GM12878 (cell line): ENCODE measurements at regions not wholly inside any gene's neighbourhood (a gene's known extent, or its start where the extent isn't known, plus 50 kb on each side); places are given as distances from the start of the nearest gene placed in this dataset.

ENCODE experiments used
- ATAC-seq: fragments of 200-7000 bp; cut with Tn5 transposase; 3 replicates; pipeline ENCODE4 v1.9.1; 2020; ENCODE audit warnings: mild to moderate bottlenecking, moderate library complexity
- BruUV-seq: library from RNA; stranded (reverse); fragments of 400-500 nt; replicated peaks from 2 replicates; lab custom pipeline; 2021; lab: Mats Ljungman, UMichigan
- CTCF ChIA-PET: fragments of 300-600 bp; sonication (Branson Sonifier 250); formaldehyde crosslinking; extraction: SDS; loops from one replicate; lab custom pipeline; 2021; ENCODE audit warnings: inconsistent platforms; lab: Yijun Ruan, JAX
- POLR2A ChIA-PET: fragments of 350-600 bp; formaldehyde crosslinking; extraction: SDS; loops from one replicate; lab custom pipeline; 2021; ENCODE audit warnings: inconsistent platforms; lab: Charles Lee
- RAD21 ChIA-PET: fragments of 300-600 bp; sonication (Branson Sonifier 250); formaldehyde crosslinking; loops from one replicate; lab custom pipeline; 2023; ENCODE audit warnings: antibody characterized with exemption; ENCODE audit not compliant: unreplicated experiment; lab: Charles Lee
- SMC1A ChIA-PET: fragments of 300-600 bp; sonication (Branson Sonifier 250); formaldehyde crosslinking; loops from one replicate; lab custom pipeline; 2023; ENCODE audit not compliant: unreplicated experiment, uncharacterized antibody; lab: Charles Lee
- DNase-seq: peaks from one replicate; pipeline ENCODE4 v3.0.0-alpha.2; 2011; ENCODE audit warnings: low read depth, low spot score
- FAIRE-seq: peaks from 3 replicates; lab custom pipeline; 2011; peaks lifted over from hg19 to GRCh38; lab: Jason Lieb, UNC
- H2AFZ ChIP-seq: 2 replicates; pipeline ENCODE4 v1.6.0; 2011; ENCODE audit warnings: low read depth, low read length, control low read depth; ENCODE audit not compliant: control insufficient read depth
- H3K27ac ChIP-seq: 2 replicates; pipeline ENCODE4 v1.5.1; 2011; ENCODE audit warnings: control low read depth; ENCODE audit not compliant: control insufficient read depth, insufficient read depth
- H3K27me3 ChIP-seq, 2 experiments: replicated peaks in 1 of 2; 2 replicates each; pipeline versions ENCODE4 v1.6.0 to v1.6.1; 2011; ENCODE audit warnings: low read length in 1 of 2; ENCODE audit not compliant: control insufficient read depth in 2 of 2, insufficient read depth in 2 of 2
- H3K36me3 ChIP-seq, 2 experiments: 2 replicates each; pipeline ENCODE4 v1.5.1; 2011; ENCODE audit warnings: low read length in 1 of 2; ENCODE audit not compliant: control insufficient read depth in 2 of 2, insufficient read depth in 2 of 2
- H3K4me1 ChIP-seq: 2 replicates; pipeline ENCODE4 v1.6.1; 2011; ENCODE audit warnings: mild to moderate bottlenecking, low read length, moderate library complexity, mixed read lengths; ENCODE audit not compliant: control insufficient read depth, insufficient read depth
- H3K4me2 ChIP-seq: 2 replicates; pipeline ENCODE4 v1.6.0; 2011; ENCODE audit warnings: control low read depth; ENCODE audit not compliant: control insufficient read depth, insufficient read depth
- H3K4me3 ChIP-seq: fragments of 200-600 bp; sonication (generic); 2 replicates; pipeline ENCODE4 v1.5.1; 2016
- H3K79me2 ChIP-seq: 2 replicates; pipeline ENCODE4 v1.6.0; 2011; ENCODE audit warnings: low read length; ENCODE audit not compliant: control insufficient read depth, insufficient read depth
- H3K9ac ChIP-seq: 2 replicates; pipeline ENCODE4 v1.8.0; 2011; ENCODE audit warnings: low read length, control low read depth, mixed read lengths; ENCODE audit not compliant: control insufficient read depth, insufficient read depth
- H3K9me3 ChIP-seq: replicated peaks from 3 replicates; pipeline ENCODE4 v1.5.1; 2011; ENCODE audit warnings: mild to moderate bottlenecking, low read length; ENCODE audit not compliant: control insufficient read depth, insufficient read depth
- H4K20me1 ChIP-seq: 2 replicates; pipeline ENCODE4 v1.6.0; 2011; ENCODE audit not compliant: control insufficient read depth, insufficient read depth
- EGR1 ChIP-seq, 2 experiments: IDR thresholded peaks; 1 replicate in 1 of 2; 2 replicates in 1 of 2; pipeline ENCODE4 v1.6.1; 2011 to 2012; ENCODE audit warnings: low read depth in 2 of 2, low read length in 2 of 2, borderline replicate concordance in 1 of 2, mild to moderate bottlenecking in 1 of 2, moderate library complexity in 1 of 2
- ESRRA ChIP-seq: IDR thresholded peaks from 2 replicates; pipeline ENCODE4 v1.6.1; 2012; ENCODE audit warnings: mild to moderate bottlenecking, low read length, improper control_type of control experiment
- HDGF ChIP-seq: fragments of 450-650 bp; IDR thresholded peaks from 2 replicates; pipeline ENCODE4 v1.6.1; 2016; ENCODE audit warnings: antibody characterized with exemption
- MTA3 ChIP-seq: IDR thresholded peaks from 2 replicates; pipeline ENCODE4 v1.6.1; 2012; ENCODE audit warnings: low read length, inconsistent platforms, borderline replicate concordance
- NFIC ChIP-seq: IDR thresholded peaks from 2 replicates; pipeline ENCODE4 v1.6.1; 2012; ENCODE audit warnings: low read depth, mild to moderate bottlenecking, inconsistent platforms, low read length, moderate library complexity
- NFYB ChIP-seq: IDR thresholded peaks from 2 replicates; pipeline ENCODE4 v1.6.1; 2011; ENCODE audit warnings: low read depth, mild to moderate bottlenecking, low read length, improper control_type of control experiment, moderate library complexity; ENCODE audit not compliant: insufficient read depth
- NRF1 ChIP-seq: conservative IDR thresholded peaks from 2 replicates; pipeline ENCODE4 v1.6.1; 2011; ENCODE audit warnings: mild to moderate bottlenecking, low read depth, low read length, improper control_type of control experiment
- RFX5 ChIP-seq: IDR thresholded peaks from 2 replicates; pipeline ENCODE4 v1.6.1; 2011; ENCODE audit warnings: low read depth, low read length, improper control_type of control experiment
- RUNX3 ChIP-seq: IDR thresholded peaks from 2 replicates; pipeline ENCODE4 v1.6.1; 2012; ENCODE audit warnings: low read length, inconsistent platforms
- SPI1 ChIP-seq: IDR thresholded peaks from 2 replicates; pipeline ENCODE4 v1.6.1; 2011; ENCODE audit warnings: low read depth, mild to moderate bottlenecking, low read length, moderate library complexity, borderline replicate concordance; ENCODE audit not compliant: insufficient read depth
- SREBF2 ChIP-seq: IDR thresholded peaks from 2 replicates; pipeline ENCODE4 v1.6.1; 2012; ENCODE audit warnings: mild to moderate bottlenecking, low read length
- SUZ12 ChIP-seq: fragments of 200-600 bp; sonication (generic); IDR thresholded peaks from one replicate; pipeline ENCODE4 v1.6.1; 2018; ENCODE audit warnings: antibody characterized with exemption, mild to moderate bottlenecking; ENCODE audit not compliant: unreplicated experiment
- YBX1 ChIP-seq: fragments of 450-650 bp; IDR thresholded peaks from 2 replicates; pipeline ENCODE4 v1.6.1; 2016; ENCODE audit warnings: antibody characterized with exemption
- ZNF24 ChIP-seq: fragments of 450-650 bp; IDR thresholded peaks from 2 replicates; pipeline ENCODE4 v1.6.1; 2017; ENCODE audit warnings: antibody characterized with exemption, mild to moderate bottlenecking
- ZSCAN29 ChIP-seq: fragments of 450-650 bp; IDR thresholded peaks from 2 replicates; pipeline ENCODE4 v1.6.1; 2017; ENCODE audit warnings: mild to moderate bottlenecking, moderate library complexity
- WGBS: methylation state at CpG from one replicate; pipeline ENCODE4 v1.1.6; 2016; ENCODE audit warnings: low lambda C conversion rate; ENCODE audit not compliant: insufficient replicate concordance, insufficient coverage; ENCODE audit errors: missing lambda C conversion rate; 5-methylcytosine and 5-hydroxymethylcytosine counted together
- in situ Hi-C: fragments of 300-500 bp; cut with MboI; formaldehyde crosslinking; loops from 9 replicates; pipeline ENCODE4 v1.14.3; 2018; ENCODE audit warnings: mixed read lengths
- intact Hi-C: fragments of 100-400 bp; cut with micrococcal nuclease; formaldehyde crosslinking; loops from one replicate; pipeline ENCODE4 v1.14.2; 2022; ENCODE audit not compliant: unreplicated experiment
- TF ChIP-seq, protein P1 (sequence below): fragments of 450-650 bp; IDR thresholded peaks from 2 replicates; pipeline ENCODE4 v1.6.1; 2014; ENCODE audit warnings: mild to moderate bottlenecking
- TF ChIP-seq, protein P2 (sequence below): fragments of 450-650 bp; IDR thresholded peaks from 2 replicates; pipeline ENCODE4 v1.6.1; 2017; ENCODE audit warnings: low read depth, mild to moderate bottlenecking, moderate library complexity
- TF ChIP-seq, protein P3 (sequence below): IDR thresholded peaks from 2 replicates; pipeline ENCODE4 v1.6.1; 2012; ENCODE audit warnings: low read depth, low read length, improper control_type of control experiment
- TF ChIP-seq, protein P4 (sequence below): IDR thresholded peaks from 2 replicates; pipeline ENCODE4 v1.6.1; 2011; ENCODE audit warnings: borderline replicate concordance, low read depth, mild to moderate bottlenecking, moderate library complexity, mixed read lengths, low read length; ENCODE audit not compliant: insufficient read depth; ENCODE audit errors: extremely low read length
- TF ChIP-seq, protein P5 (sequence below): fragments of 450-650 bp; IDR thresholded peaks from 2 replicates; pipeline ENCODE4 v1.6.1; 2018; ENCODE audit warnings: borderline replicate concordance, mild to moderate bottlenecking; ENCODE audit not compliant: partially characterized antibody

DNA sequence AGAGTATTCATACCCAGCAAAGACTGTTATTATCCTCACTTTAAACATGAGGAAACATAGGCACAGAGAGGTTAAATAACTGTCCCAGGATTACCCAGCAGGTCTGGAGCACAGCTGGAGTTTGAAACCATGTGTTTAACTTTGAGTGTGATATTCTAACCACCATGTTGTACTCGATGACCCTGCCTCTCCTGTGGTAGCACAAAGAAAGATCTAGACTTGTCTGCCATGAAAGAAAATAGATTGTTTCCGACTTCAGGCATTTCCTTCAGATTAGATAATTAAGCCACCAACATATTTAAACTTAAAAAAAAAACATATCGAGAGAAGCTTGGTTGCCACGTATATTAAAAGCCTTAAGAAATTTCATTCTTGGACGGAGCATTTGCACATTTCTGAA is 104.6 kb upstream of the RUNX1 start:
- Histone ChIP-seq H3K36me3 (no peaks in the 10 kb centered on the region), H3K27me3 (no peaks in the 10 kb centered on the region; a peak in 1 of 4 replicates), H3K4me3 (no peak overlapping the region), H3K9ac (no peak overlapping the region), H3K27ac (no peak overlapping the region), H3K4me2 (no peak overlapping the region), H3K4me1 (no peaks in the 10 kb centered on the region), H4K20me1 (no peaks in the 10 kb centered on the region), H2AFZ (no peak overlapping the region), H3K9me3 (peaks cover 3% of the 10 kb centered on the region; the same call in 1 of the 3 replicates), H3K79me2 (no peaks in the 10 kb centered on the region)
- ATAC-seq (no peak), FAIRE-seq (no peak), DNase-seq (no peak)
- no TSS peak for BruUV-seq
- in situ Hi-C loops (no loop called here), intact Hi-C loops (no loop called here)
- ChIA-PET POLR2A (interaction anchor here (0.7 kb wide), 1 partner anchor 336 kb away, joined by 4 read pairs; no protein-coding TSS in a partner anchor), SMC1A (no interaction called here), RAD21 (no interaction called here), CTCF (no interaction called here)
- 31% methylated on average over 5 of the region's 5 CpGs for WGBS
- TF ChIP-seq ZSCAN29 = no peak
- TF ChIP-seq MTA3 = no peak
- TF ChIP-seq RFX5 = no peak
- TF ChIP-seq, protein P1, sequence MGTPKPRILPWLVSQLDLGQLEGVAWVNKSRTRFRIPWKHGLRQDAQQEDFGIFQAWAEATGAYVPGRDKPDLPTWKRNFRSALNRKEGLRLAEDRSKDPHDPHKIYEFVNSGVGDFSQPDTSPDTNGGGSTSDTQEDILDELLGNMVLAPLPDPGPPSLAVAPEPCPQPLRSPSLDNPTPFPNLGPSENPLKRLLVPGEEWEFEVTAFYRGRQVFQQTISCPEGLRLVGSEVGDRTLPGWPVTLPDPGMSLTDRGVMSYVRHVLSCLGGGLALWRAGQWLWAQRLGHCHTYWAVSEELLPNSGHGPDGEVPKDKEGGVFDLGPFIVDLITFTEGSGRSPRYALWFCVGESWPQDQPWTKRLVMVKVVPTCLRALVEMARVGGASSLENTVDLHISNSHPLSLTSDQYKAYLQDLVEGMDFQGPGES = no peak
- TF ChIP-seq NFYB = no peak
- TF ChIP-seq, protein P2, sequence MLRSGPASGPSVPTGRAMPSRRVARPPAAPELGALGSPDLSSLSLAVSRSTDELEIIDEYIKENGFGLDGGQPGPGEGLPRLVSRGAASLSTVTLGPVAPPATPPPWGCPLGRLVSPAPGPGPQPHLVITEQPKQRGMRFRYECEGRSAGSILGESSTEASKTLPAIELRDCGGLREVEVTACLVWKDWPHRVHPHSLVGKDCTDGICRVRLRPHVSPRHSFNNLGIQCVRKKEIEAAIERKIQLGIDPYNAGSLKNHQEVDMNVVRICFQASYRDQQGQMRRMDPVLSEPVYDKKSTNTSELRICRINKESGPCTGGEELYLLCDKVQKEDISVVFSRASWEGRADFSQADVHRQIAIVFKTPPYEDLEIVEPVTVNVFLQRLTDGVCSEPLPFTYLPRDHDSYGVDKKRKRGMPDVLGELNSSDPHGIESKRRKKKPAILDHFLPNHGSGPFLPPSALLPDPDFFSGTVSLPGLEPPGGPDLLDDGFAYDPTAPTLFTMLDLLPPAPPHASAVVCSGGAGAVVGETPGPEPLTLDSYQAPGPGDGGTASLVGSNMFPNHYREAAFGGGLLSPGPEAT = no peak
- no peak for TF ChIP-seq NFIC
- no peak for TF ChIP-seq YBX1
- no peak for TF ChIP-seq SREBF2
- no peak for TF ChIP-seq ESRRA
- TF ChIP-seq, protein P3, sequence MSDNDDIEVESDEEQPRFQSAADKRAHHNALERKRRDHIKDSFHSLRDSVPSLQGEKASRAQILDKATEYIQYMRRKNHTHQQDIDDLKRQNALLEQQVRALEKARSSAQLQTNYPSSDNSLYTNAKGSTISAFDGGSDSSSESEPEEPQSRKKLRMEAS = no peak
- TF ChIP-seq SUZ12 = no peak
- TF ChIP-seq ZNF24 = no peak
- TF ChIP-seq, protein P4, sequence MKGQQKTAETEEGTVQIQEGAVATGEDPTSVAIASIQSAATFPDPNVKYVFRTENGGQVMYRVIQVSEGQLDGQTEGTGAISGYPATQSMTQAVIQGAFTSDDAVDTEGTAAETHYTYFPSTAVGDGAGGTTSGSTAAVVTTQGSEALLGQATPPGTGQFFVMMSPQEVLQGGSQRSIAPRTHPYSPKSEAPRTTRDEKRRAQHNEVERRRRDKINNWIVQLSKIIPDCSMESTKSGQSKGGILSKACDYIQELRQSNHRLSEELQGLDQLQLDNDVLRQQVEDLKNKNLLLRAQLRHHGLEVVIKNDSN = no peak
- no peak for TF ChIP-seq RUNX3
- TF ChIP-seq NRF1 = no peak
- no peak for TF ChIP-seq SPI1
- TF ChIP-seq, protein P5, sequence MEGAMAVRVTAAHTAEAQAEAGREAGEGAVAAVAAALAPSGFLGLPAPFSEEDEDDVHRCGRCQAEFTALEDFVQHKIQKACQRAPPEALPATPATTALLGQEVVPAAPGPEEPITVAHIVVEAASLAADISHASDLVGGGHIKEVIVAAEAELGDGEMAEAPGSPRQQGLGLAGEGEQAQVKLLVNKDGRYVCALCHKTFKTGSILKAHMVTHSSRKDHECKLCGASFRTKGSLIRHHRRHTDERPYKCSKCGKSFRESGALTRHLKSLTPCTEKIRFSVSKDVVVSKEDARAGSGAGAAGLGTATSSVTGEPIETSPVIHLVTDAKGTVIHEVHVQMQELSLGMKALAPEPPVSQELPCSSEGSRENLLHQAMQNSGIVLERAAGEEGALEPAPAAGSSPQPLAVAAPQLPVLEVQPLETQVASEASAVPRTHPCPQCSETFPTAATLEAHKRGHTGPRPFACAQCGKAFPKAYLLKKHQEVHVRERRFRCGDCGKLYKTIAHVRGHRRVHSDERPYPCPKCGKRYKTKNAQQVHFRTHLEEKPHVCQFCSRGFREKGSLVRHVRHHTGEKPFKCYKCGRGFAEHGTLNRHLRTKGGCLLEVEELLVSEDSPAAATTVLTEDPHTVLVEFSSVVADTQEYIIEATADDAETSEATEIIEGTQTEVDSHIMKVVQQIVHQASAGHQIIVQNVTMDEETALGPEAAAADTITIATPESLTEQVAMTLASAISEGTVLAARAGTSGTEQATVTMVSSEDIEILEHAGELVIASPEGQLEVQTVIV = no peak
- TF ChIP-seq HDGF = no peak
- TF ChIP-seq EGR1 (IDR thresholded peaks at IDR 0.05; ENCODE audit: borderline replicate concordance in 1 of 2, low read depth in 2 of 2, low read length in 2 of 2) = no peak
